ENCODE measurements at regions not wholly inside any gene's neighbourhood (a gene's known extent, or its start where the extent isn't known, plus 50 kb on each side); places are given as distances from the start of the nearest gene placed in this dataset.

- Mint-ChIP-seq H3K9me3 (peaks cover 7% of the 10 kb centered on the region), H3K27me3 (peaks cover 3% of the 10 kb centered on the region), H3K4me1 (ENCODE audit: low read depth) (no peaks in the 10 kb centered on the region), H3K27ac (no peak overlapping the region), H3K36me3 (no peaks in the 10 kb centered on the region), H3K4me3 (no peak overlapping the region)
- POLR2A ChIA-PET, result no interaction called here
- no peak for DNase-seq
- intact Hi-C loops (cut with micrococcal nuclease), result no loop called here
- CTCF ChIA-PET, result no interaction called here
These were observed 66.9 kb upstream of the SLIT3 start for GRCh38 chr5:169367861-169368260.

- no peaks in the 10 kb centered on the region for H3K4me1 Mint-ChIP-seq (ENCODE audit: low read depth)
- CTCF ChIA-PET, result no interaction called here
- no peak overlapping the region for H3K27ac Mint-ChIP-seq
- DNase-seq, result no peak
- H3K4me3 Mint-ChIP-seq, result no peak overlapping the region
- H3K27me3 Mint-ChIP-seq, result peaks cover 5% of the 10 kb centered on the region
- no peaks in the 10 kb centered on the region for H3K9me3 Mint-ChIP-seq
- intact Hi-C loops (cut with micrococcal nuclease), result no loop called here
- POLR2A ChIA-PET, result no interaction called here
- H3K36me3 Mint-ChIP-seq, result no peaks in the 10 kb centered on the region
These were observed 56.4 kb upstream of the SLIT3 start for GRCh38 chr5:169357291-169357690.

GRCh38 chr5:169356811-169357210, 55.9 kb upstream of the SLIT3 start:
- Mint-ChIP-seq H3K4me1 (ENCODE audit: low read depth) (no peaks in the 10 kb centered on the region), H3K36me3 (no peaks in the 10 kb centered on the region), H3K27me3 (peaks cover 5% of the 10 kb centered on the region), H3K9me3 (no peaks in the 10 kb centered on the region), H3K27ac (no peak overlapping the region), H3K4me3 (no peak overlapping the region)
- intact Hi-C loops (cut with micrococcal nuclease), result no loop called here
- DNase-seq, result no peak
- CTCF ChIA-PET, result no interaction called here
- POLR2A ChIA-PET, result no interaction called here

- no peaks in the 10 kb centered on the region for H3K36me3 Mint-ChIP-seq
- H3K27me3 Mint-ChIP-seq, result peaks cover 5% of the 10 kb centered on the region
- DNase-seq, result no peak
- H3K4me3 Mint-ChIP-seq, result no peak overlapping the region
- H3K9me3 Mint-ChIP-seq, result no peaks in the 10 kb centered on the region
- no peaks in the 10 kb centered on the region for H3K4me1 Mint-ChIP-seq (ENCODE audit: low read depth)
- no peak overlapping the region for H3K27ac Mint-ChIP-seq
- CTCF ChIA-PET, result no interaction called here
- intact Hi-C loops (cut with micrococcal nuclease), result no loop called here
- POLR2A ChIA-PET, result no interaction called here
These were observed 55.2 kb upstream of the SLIT3 start for GRCh38 chr5:169356181-169356580.

GRCh38 chr5:169354921-169355320, 54.0 kb upstream of the SLIT3 start:
- no peaks in the 10 kb centered on the region for H3K9me3 Mint-ChIP-seq

GRCh38 chr5:169354263-169354662, 53.3 kb upstream of the SLIT3 start:
- Mint-ChIP-seq H3K27me3 (peaks cover 5% of the 10 kb centered on the region), H3K36me3 (no peaks in the 10 kb centered on the region), H3K9me3 (no peaks in the 10 kb centered on the region), H3K27ac (no peak overlapping the region), H3K4me1 (ENCODE audit: low read depth) (no peaks in the 10 kb centered on the region), H3K4me3 (no peak overlapping the region)
- ChIA-PET CTCF (no interaction called here), POLR2A (no interaction called here)
- no peak for DNase-seq
- intact Hi-C loops (cut with micrococcal nuclease), result no loop called here

More at GRCh38 chr5:169354921-169355320, 54.0 kb upstream of the SLIT3 start:
- H3K27me3 Mint-ChIP-seq, result peaks cover 5% of the 10 kb centered on the region
- POLR2A ChIA-PET, result no interaction called here
- no peak for DNase-seq
- H3K27ac Mint-ChIP-seq, result no peak overlapping the region
- H3K36me3 Mint-ChIP-seq, result no peaks in the 10 kb centered on the region
- intact Hi-C loops (cut with micrococcal nuclease), result no loop called here
- H3K4me3 Mint-ChIP-seq, result no peak overlapping the region
- CTCF ChIA-PET, result no interaction called here
- no peaks in the 10 kb centered on the region for H3K4me1 Mint-ChIP-seq (ENCODE audit: low read depth)

GRCh38 chr5:169352901-169353300, 52.0 kb upstream of the SLIT3 start:
- CTCF ChIA-PET, result no interaction called here
- Mint-ChIP-seq H3K4me3 (no peak overlapping the region), H3K4me1 (ENCODE audit: low read depth) (no peaks in the 10 kb centered on the region), H3K9me3 (no peaks in the 10 kb centered on the region), H3K36me3 (no peaks in the 10 kb centered on the region), H3K27me3 (peaks cover 4% of the 10 kb centered on the region), H3K27ac (no peak overlapping the region)
- DNase-seq, result no peak
- POLR2A ChIA-PET, result no interaction called here
- intact Hi-C loops (cut with micrococcal nuclease), result no loop called here

- intact Hi-C loops (cut with micrococcal nuclease), result no loop called here
- CTCF ChIA-PET, result no interaction called here
- peaks cover 4% of the 10 kb centered on the region for H3K27me3 Mint-ChIP-seq
- no peak overlapping the region for H3K4me3 Mint-ChIP-seq
- no peak overlapping the region for H3K27ac Mint-ChIP-seq
- DNase-seq, result no peak
- H3K9me3 Mint-ChIP-seq, result no peaks in the 10 kb centered on the region
- POLR2A ChIA-PET, result no interaction called here
- no peaks in the 10 kb centered on the region for H3K4me1 Mint-ChIP-seq (ENCODE audit: low read depth)
- H3K36me3 Mint-ChIP-seq, result no peaks in the 10 kb centered on the region
These were observed 50.8 kb upstream of the SLIT3 start for GRCh38 chr5:169351721-169352120.

GRCh38 chr5:169350759-169351240, 49.9 kb upstream of the SLIT3 start:
- H3K4me1 Mint-ChIP-seq (ENCODE audit: low read depth), result no peaks in the 10 kb centered on the region
- ChIA-PET POLR2A (no interaction called here), CTCF (no interaction called here)
- DNase-seq, result no peak
- H3K9me3 Mint-ChIP-seq, result no peaks in the 10 kb centered on the region
- H3K36me3 Mint-ChIP-seq, result no peaks in the 10 kb centered on the region
- no peaks in the 10 kb centered on the region for H3K27me3 Mint-ChIP-seq
- H3K4me3 Mint-ChIP-seq, result no peak overlapping the region
- H3K27ac Mint-ChIP-seq, result no peak overlapping the region
- intact Hi-C loops (cut with micrococcal nuclease), result no loop called here
